ENCODE measurements at regions not wholly inside any gene's neighbourhood (a gene's known extent, or its start where the extent isn't known, plus 50 kb on each side); places are given as distances from the start of the nearest gene placed in this dataset.

- no peak for TF ChIP-seq PATZ1 (CRISPR knock-in tag; IDR thresholded peaks at IDR 0.05; ENCODE audit: borderline replicate concordance)
- no peak for TF ChIP-seq OSR1 (CRISPR knock-in tag; IDR thresholded peaks at IDR 0.05)
- TF ChIP-seq ZFP30 (CRISPR knock-in tag; IDR thresholded peaks at IDR 0.05) = no peak
- TF ChIP-seq TCF4 (CRISPR knock-in tag; IDR thresholded peaks at IDR 0.05; ENCODE audit: borderline replicate concordance) = no peak
- TF ChIP-seq ZFP3 (CRISPR knock-in tag; IDR thresholded peaks at IDR 0.05) = no peak
- no peak for TF ChIP-seq ARNTL (CRISPR knock-in tag; IDR thresholded peaks at IDR 0.05; ENCODE audit: borderline replicate concordance, low read depth)
Observed at GRCh38 chr5:13218518-13218917, 726.0 kb downstream of the DNAH5 start.

Data from SK-N-SH treated with all-trans-retinoic acid at 6 μM for 48 hours (cell line).